Ovary (tissue), 7 donors: ENCODE measurements at regions not wholly inside any gene's neighbourhood (a gene's known extent, or its start where the extent isn't known, plus 50 kb on each side); places are given as distances from the start of the nearest gene placed in this dataset.

Experiments used
- DNase-seq, 5 donors: peaks; one replicate each; pipeline ENCODE4 v3.0.0-alpha.2; 2019 to 2020
- H3K27ac ChIP-seq, 2 donors: fragments of 200-600 bp; one replicate each; pipeline versions ENCODE4 v1.5.1 to v1.8.0; 2019 to 2022
- H3K27me3 ChIP-seq: fragments of 200-600 bp; one replicate; pipeline ENCODE4 v1.8.0; 2022
- H3K36me3 ChIP-seq: fragments of 200-600 bp; sonication (generic); one replicate; pipeline ENCODE4 v1.5.1; 2019
- H3K4me1 ChIP-seq: one replicate; pipeline ENCODE4 v1.8.1; 2013; ENCODE audit warnings: mild to moderate bottlenecking, moderate library complexity; ENCODE audit not compliant: insufficient read depth
- H3K4me3 ChIP-seq: fragments of 200-600 bp; sonication (generic); one replicate; pipeline ENCODE4 v1.5.1; 2017
- H3K9me3 ChIP-seq, 2 donors: fragments of 200-600 bp in 1 of 2; sonication (generic) in 1 of 2; one replicate each; pipeline versions ENCODE4 v1.5.1 to v1.8.1; 2013 to 2019; ENCODE audit warnings: mild to moderate bottlenecking in 1 of 2, moderate library complexity in 1 of 2
- CTCF ChIP-seq, 3 donors: fragments of 450-650 bp in 2 of 3; fragments of 200-600 bp in 1 of 3; IDR thresholded peaks; one replicate each; pipeline versions ENCODE4 v1.5.1 to v1.8.0; 2016 to 2022; ENCODE audit warnings: antibody characterized with exemption in 3 of 3, mild to moderate bottlenecking in 1 of 3
- EP300 ChIP-seq: sonication (generic); formaldehyde crosslinking; IDR thresholded peaks from one replicate; pipeline ENCODE4 v1.6.1; 2017; ENCODE audit warnings: antibody characterized with exemption
- POLR2A ChIP-seq: fragments of 450-650 bp; IDR thresholded peaks from one replicate; pipeline ENCODE4 v1.6.1; 2017; ENCODE audit warnings: antibody characterized with exemption, mild to moderate bottlenecking, moderate library complexity
- WGBS, 3 donors: extraction: QIAGEN DNeasy Blood & Tissue Kit in 1 of 3; methylation state at CpG; one replicate each; pipeline versions ENCODE4 v1.1.5 to v1.1.7; 2013 to 2017; 5-methylcytosine and 5-hydroxymethylcytosine counted together
- intact Hi-C, 4 donors: fragments of 100-400 bp; cut with DNase I; formaldehyde crosslinking; loops; one replicate each; pipeline versions ENCODE4 v1.11.0 to v1.15.1; 2022 to 2023
- donor health status: DM: no; HTN: no; CAD: no; lungs with moderate emphysema.
- donor health status: DM: no; HTN: no; CAD: no.
- donor health status: Bipolar disorder and iron deficiency.
- donor health status: DM: no; HTN: no; CAD: no.
- donor health status: DM: yes; HTN: yes; CAD: no.

- DNase-seq = no peak
- Histone ChIP-seq H3K4me1 (no peaks in the 10 kb centered on the region), H3K4me3 (no peak overlapping the region), H3K27me3 (no peaks in the 10 kb centered on the region), H3K9me3 (no peaks in the 10 kb centered on the region), H3K36me3 (no peaks in the 10 kb centered on the region), H3K27ac (no peak overlapping the region)
- intact Hi-C loops = no loop called here
- TF ChIP-seq EP300 = no peak
- no peak for TF ChIP-seq POLR2A
- no peak for TF ChIP-seq CTCF (IDR thresholded peaks at IDR 0.05)
- WGBS, 3 donors = 73 to 82% (median 76%) methylated on average over 6 of the region's 6 CpGs
These were observed 86.2 kb downstream of the GPR85 start for GRCh38 chr7:113000316-113001020.

GRCh38 chr7:112997831-112998230, 88.8 kb downstream of the GPR85 start:
- no peak for DNase-seq
- H3K36me3 ChIP-seq = no peaks in the 10 kb centered on the region
- H3K9me3 ChIP-seq = no peaks in the 10 kb centered on the region
- TF ChIP-seq CTCF (IDR thresholded peaks at IDR 0.05) (no peak), POLR2A (no peak), EP300 (no peak)
- H3K27me3 ChIP-seq = no peaks in the 10 kb centered on the region
- 81 to 84% (median 81%) methylated on average over 2 of the region's 2 CpGs for WGBS, 3 donors
- intact Hi-C loops = no loop called here
- no peak overlapping the region for H3K27ac ChIP-seq
- H3K4me3 ChIP-seq = no peak overlapping the region
- H3K4me1 ChIP-seq = no peaks in the 10 kb centered on the region

GRCh38 chr7:112996331-112996871, 90.2 kb downstream of the GPR85 start:
- no peak overlapping the region for H3K4me3 ChIP-seq
- no peak for DNase-seq
- no peaks in the 10 kb centered on the region for H3K36me3 ChIP-seq
- no peaks in the 10 kb centered on the region for H3K27me3 ChIP-seq
- no peaks in the 10 kb centered on the region for H3K4me1 ChIP-seq
- 59 to 67% (median 61%) methylated on average over 2 of the region's 2 CpGs for WGBS, 3 donors
- intact Hi-C loops = no loop called here
- TF ChIP-seq EP300 = no peak
- TF ChIP-seq CTCF (IDR thresholded peaks at IDR 0.05) = no peak
- TF ChIP-seq POLR2A = no peak
- no peaks in the 10 kb centered on the region for H3K9me3 ChIP-seq
- H3K27ac ChIP-seq = no peak overlapping the region

- intact Hi-C loops = no loop called here
- Histone ChIP-seq H3K4me1 (no peaks in the 10 kb centered on the region), H3K4me3 (no peak overlapping the region), H3K27me3 (no peaks in the 10 kb centered on the region), H3K9me3 (no peaks in the 10 kb centered on the region), H3K27ac (no peak overlapping the region), H3K36me3 (no peaks in the 10 kb centered on the region)
- no peak for DNase-seq
- 78 to 80% (median 80%) methylated on average over 3 of the region's 3 CpGs for WGBS, 3 donors
- no peak for TF ChIP-seq EP300
- no peak for TF ChIP-seq POLR2A
These were observed 91.4 kb downstream of the GPR85 start for GRCh38 chr7:112995059-112995824.

GRCh38 chr7:112994656-112995055, 92.0 kb downstream of the GPR85 start:
- H3K27ac ChIP-seq = no peak overlapping the region

More at GRCh38 chr7:112994656-112995055, 92.0 kb downstream of the GPR85 start:
- Histone ChIP-seq H3K4me1 (no peaks in the 10 kb centered on the region), H3K36me3 (no peaks in the 10 kb centered on the region), H3K27me3 (no peaks in the 10 kb centered on the region), H3K4me3 (no peak overlapping the region), H3K9me3 (no peaks in the 10 kb centered on the region)
- TF ChIP-seq EP300 (no peak), POLR2A (no peak), CTCF (IDR thresholded peaks at IDR 0.05) (no peak)
- 89 to 92% (median 91%) methylated on average over 3 of the region's 3 CpGs for WGBS, 3 donors
- no peak for DNase-seq
- intact Hi-C loops = no loop called here
